ENCODE measurements at regions not wholly inside any gene's neighbourhood (a gene's known extent, or its start where the extent isn't known, plus 50 kb on each side); places are given as distances from the start of the nearest gene placed in this dataset.

GRCh38 chr2:18373081-18373480 lies 187.4 kb downstream of the RDH14 start:
- TF ChIP-seq CTCF (conservative IDR thresholded peaks at IDR 0.05; ENCODE audit: low read depth, low read length) (no peak), EZH2 (IDR thresholded peaks at IDR 0.05; ENCODE audit: borderline replicate concordance, low read depth, low read length, poor library complexity, severe bottlenecking) (no peak)

All from A673 (cell line).